HT-29 (cell line): ENCODE measurements at regions not wholly inside any gene's neighbourhood (a gene's known extent, or its start where the extent isn't known, plus 50 kb on each side); places are given as distances from the start of the nearest gene placed in this dataset.
A peak's percentile ranks its signal among the peaks of the same experiment; 100 is the strongest.

ENCODE experiments used
- DNase-seq: peaks from one replicate; pipeline ENCODE4 v3.0.0-alpha.2; 2015; ENCODE audit warnings: low spot score

GRCh38 chr5:167511276-167511675 lies 780.2 kb upstream of the WWC1 start:
- DNase-seq = no peak

GRCh38 chr5:167512111-167512510 lies 779.3 kb upstream of the WWC1 start:
- no peak for DNase-seq

GRCh38 chr5:167513381-167513780 lies 778.1 kb upstream of the WWC1 start:
- no peak for DNase-seq

- DNase-seq = no peak
Observed at GRCh38 chr5:167514461-167514860, 777.0 kb upstream of the WWC1 start.

- DNase-seq = no peak
Observed at GRCh38 chr5:167525004-167525403, 766.4 kb upstream of the WWC1 start.

- no peak for DNase-seq
Observed at GRCh38 chr5:167528651-167529050, 762.8 kb upstream of the WWC1 start.

GRCh38 chr5:167530548-167530947 lies 760.9 kb upstream of the WWC1 start:
- DNase-seq = no peak

GRCh38 chr5:167533814-167534795 lies 757.3 kb upstream of the WWC1 start:
- DNase-seq = no peak

GRCh38 chr5:167539747-167540146 lies 751.7 kb upstream of the WWC1 start:
- no peak for DNase-seq

GRCh38 chr5:167546270-167546669 lies 745.2 kb upstream of the WWC1 start:
- DNase-seq = no peak

GRCh38 chr5:167552356-167552755 lies 739.1 kb upstream of the WWC1 start:
- DNase-seq = no peak

- DNase-seq = no peak
Observed at GRCh38 chr5:167553511-167553910, 737.9 kb upstream of the WWC1 start.

GRCh38 chr5:167554564-167555290 lies 736.7 kb upstream of the WWC1 start:
- DNase-seq = no peak

- no peak for DNase-seq
Observed at GRCh38 chr5:167555565-167556166, 735.8 kb upstream of the WWC1 start.

GRCh38 chr5:167557359-167557758 lies 734.1 kb upstream of the WWC1 start:
- DNase-seq = no peak

- no peak for DNase-seq
Observed at GRCh38 chr5:167561796-167562195, 729.6 kb upstream of the WWC1 start.

GRCh38 chr5:167564275-167564674 lies 727.2 kb upstream of the WWC1 start:
- no peak for DNase-seq

GRCh38 chr5:167565189-167565954 lies 726.1 kb upstream of the WWC1 start:
- peak; percentile 7 for DNase-seq

- DNase-seq = no peak
Observed at GRCh38 chr5:167570431-167570830, 721.0 kb upstream of the WWC1 start.

GRCh38 chr5:167571824-167572223 lies 719.6 kb upstream of the WWC1 start:
- no peak for DNase-seq

GRCh38 chr5:167573370-167574127 lies 717.9 kb upstream of the WWC1 start:
- no peak for DNase-seq
